ENCODE measurements at regions not wholly inside any gene's neighbourhood (a gene's known extent, or its start where the extent isn't known, plus 50 kb on each side); places are given as distances from the start of the nearest gene placed in this dataset.

- TF ChIP-seq, protein P1, sequence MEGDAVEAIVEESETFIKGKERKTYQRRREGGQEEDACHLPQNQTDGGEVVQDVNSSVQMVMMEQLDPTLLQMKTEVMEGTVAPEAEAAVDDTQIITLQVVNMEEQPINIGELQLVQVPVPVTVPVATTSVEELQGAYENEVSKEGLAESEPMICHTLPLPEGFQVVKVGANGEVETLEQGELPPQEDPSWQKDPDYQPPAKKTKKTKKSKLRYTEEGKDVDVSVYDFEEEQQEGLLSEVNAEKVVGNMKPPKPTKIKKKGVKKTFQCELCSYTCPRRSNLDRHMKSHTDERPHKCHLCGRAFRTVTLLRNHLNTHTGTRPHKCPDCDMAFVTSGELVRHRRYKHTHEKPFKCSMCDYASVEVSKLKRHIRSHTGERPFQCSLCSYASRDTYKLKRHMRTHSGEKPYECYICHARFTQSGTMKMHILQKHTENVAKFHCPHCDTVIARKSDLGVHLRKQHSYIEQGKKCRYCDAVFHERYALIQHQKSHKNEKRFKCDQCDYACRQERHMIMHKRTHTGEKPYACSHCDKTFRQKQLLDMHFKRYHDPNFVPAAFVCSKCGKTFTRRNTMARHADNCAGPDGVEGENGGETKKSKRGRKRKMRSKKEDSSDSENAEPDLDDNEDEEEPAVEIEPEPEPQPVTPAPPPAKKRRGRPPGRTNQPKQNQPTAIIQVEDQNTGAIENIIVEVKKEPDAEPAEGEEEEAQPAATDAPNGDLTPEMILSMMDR (IDR thresholded peaks at IDR 0.05), result no peak
- TF ChIP-seq POLR2A (IDR thresholded peaks at IDR 0.05), result no peak
Measured at GRCh38 chr14:84770030-84770429, 759.9 kb upstream of the FLRT2 start.

Measured in prostate gland (tissue), 2 donors.